T-helper 2 cell treated with Interferon-gamma antibody and Interleukin-4, amounts not matched to agents 100 ng/mL and 5 ng/mL, for 36 hours (primary cell): ENCODE measurements at regions not wholly inside any gene's neighbourhood (a gene's known extent, or its start where the extent isn't known, plus 50 kb on each side); places are given as distances from the start of the nearest gene placed in this dataset.

Experiments used
- intact Hi-C: fragments of 100-400 bp; cut with micrococcal nuclease; formaldehyde crosslinking; loops from one replicate; pipeline ENCODE4 v1.15.1; 2023

- intact Hi-C loops = loop anchor here (5.0 kb wide), 3 partner anchors 38 to 528 kb away; no protein-coding TSS in a partner anchor
These were observed 127.0 kb downstream of the CHSY1 start for GRCh38 chr15:101124731-101125451.

GRCh38 chr15:101123222-101123910 is 128.5 kb downstream of the CHSY1 start:
- intact Hi-C loops = loop anchor here (2.0 to 5.0 kb wide), 2 partner anchors 13 to 36 kb away; no protein-coding TSS in a partner anchor

- intact Hi-C loops = loop anchor here (2.0 to 5.0 kb wide), 2 partner anchors 14 to 36 kb away; no protein-coding TSS in a partner anchor
These were observed 129.0 kb downstream of the CHSY1 start for GRCh38 chr15:101122806-101123205.

GRCh38 chr15:101122266-101122665 is 129.6 kb downstream of the CHSY1 start:
- intact Hi-C loops = loop anchor here (2.0 to 5.0 kb wide), 2 partner anchors 15 to 35 kb away; no protein-coding TSS in a partner anchor

- intact Hi-C loops = loop anchor here (2.0 to 5.0 kb wide), 2 partner anchors 15 to 34 kb away; no protein-coding TSS in a partner anchor
These were observed 130.2 kb downstream of the CHSY1 start for GRCh38 chr15:101121511-101122090.

GRCh38 chr15:101120987-101121386 is 130.9 kb downstream of the CHSY1 start:
- intact Hi-C loops = loop anchor here (5.0 kb wide), 1 partner anchor 34 kb away; no protein-coding TSS in a partner anchor

- intact Hi-C loops = loop anchor here (5.0 kb wide), 1 partner anchor 33 kb away; no protein-coding TSS in a partner anchor
These were observed 131.4 kb downstream of the CHSY1 start for GRCh38 chr15:101120473-101120872.
